ENCODE measurements at regions not wholly inside any gene's neighbourhood (a gene's known extent, or its start where the extent isn't known, plus 50 kb on each side); places are given as distances from the start of the nearest gene placed in this dataset.

DNA sequence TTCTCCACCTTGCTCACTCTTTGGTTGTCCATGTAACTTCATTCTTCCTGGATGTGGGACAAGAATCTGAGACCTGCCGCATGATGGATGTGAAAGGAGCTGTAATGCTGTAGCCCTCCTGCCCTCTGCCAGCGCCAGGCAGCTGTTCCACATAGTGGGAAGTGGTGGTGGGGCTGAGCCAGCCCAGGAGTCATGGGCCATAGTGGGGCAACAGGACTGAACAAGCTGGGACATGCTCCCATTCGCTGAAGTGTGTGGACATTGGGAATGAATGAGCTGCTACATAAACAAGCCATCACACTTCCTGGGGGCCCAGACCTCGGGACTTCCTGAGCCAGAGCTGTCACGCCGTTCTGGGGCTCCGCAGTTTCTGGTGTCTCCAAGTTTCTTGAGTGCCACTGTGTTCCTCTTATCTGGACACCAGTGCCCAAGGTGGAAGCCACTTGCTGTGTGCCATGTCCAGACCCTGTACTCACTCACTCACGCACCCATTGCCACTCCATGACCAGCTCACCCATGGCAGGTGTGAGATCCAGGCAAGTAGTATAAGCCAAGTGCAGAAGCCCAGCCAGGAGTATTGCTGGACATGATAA lies 624.3 kb upstream of the EPHA6 start:
- H3K27me3 ChIP-seq, result no peaks in the 10 kb centered on the region
- H3K4me3 ChIP-seq, result no peak overlapping the region
- intact Hi-C loops (cut with DNase I), result no loop called here
- TF ChIP-seq CTCF (IDR thresholded peaks at IDR 0.05), result no peak
- peak; percentile 34 for DNase-seq
- H3K36me3 ChIP-seq, result no peaks in the 10 kb centered on the region
- no peak for ATAC-seq
- no peaks in the 10 kb centered on the region for H3K9me3 ChIP-seq
- H3K27ac ChIP-seq, result no peak overlapping the region
- H3K4me1 ChIP-seq, result no peaks in the 10 kb centered on the region

DNA sequence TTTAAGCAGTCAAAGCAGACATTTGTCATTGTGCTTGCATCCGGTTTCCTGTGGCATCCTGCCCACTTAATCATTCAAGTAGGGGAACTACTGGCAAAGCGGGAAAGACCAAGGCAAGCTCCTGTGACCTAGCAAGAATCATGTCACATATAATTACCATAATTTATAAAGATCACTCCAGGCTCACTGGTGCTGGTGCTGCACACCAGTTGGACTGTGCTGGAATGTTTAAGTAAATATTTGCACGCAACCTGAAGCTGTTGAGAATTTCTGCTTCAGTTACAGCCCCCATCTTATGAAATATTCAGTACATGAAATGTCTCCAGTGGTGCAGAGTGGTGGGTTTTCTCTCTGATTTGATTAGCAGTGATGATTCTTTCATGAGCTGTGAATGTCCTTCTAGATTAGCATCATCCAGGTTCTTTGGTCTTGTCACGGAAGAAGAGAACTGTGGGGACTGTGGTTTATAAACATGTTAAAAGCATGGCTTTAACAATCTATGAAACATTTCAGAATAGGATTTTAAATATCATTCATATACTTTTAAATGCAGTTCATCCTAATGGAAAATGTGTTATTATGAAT lies 621.3 kb upstream of the EPHA6 start:
- Histone ChIP-seq H3K36me3 (no peaks in the 10 kb centered on the region), H3K9me3 (no peaks in the 10 kb centered on the region), H3K4me3 (no peak overlapping the region), H3K4me1 (no peaks in the 10 kb centered on the region), H3K27ac (no peak overlapping the region), H3K27me3 (no peaks in the 10 kb centered on the region)
- ATAC-seq (peak; percentile 27), DNase-seq (no peak)
- intact Hi-C loops (cut with DNase I), result no loop called here
- no peak for TF ChIP-seq CTCF (IDR thresholded peaks at IDR 0.05)

DNA sequence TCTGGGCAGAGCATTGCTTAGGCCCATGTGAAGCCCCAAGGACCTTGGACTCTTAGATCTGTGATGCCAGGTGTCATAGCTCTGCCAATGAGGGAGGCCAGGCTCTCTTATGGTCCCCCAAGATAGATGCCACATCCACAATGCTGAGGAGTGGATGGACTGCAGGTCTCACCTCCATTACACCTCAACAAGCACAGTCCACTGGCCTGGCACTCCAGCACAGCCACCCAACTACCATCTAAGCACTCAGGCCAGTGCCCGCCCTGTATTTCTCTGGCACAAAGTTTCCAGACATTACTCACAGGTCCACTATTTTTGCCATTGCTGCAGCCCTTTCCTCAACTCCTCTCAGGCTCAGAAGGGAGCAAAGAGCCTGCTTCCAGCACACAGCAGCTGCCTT lies 613.5 kb upstream of the EPHA6 start:
- no peaks in the 10 kb centered on the region for H3K4me1 ChIP-seq
- H3K4me3 ChIP-seq, result no peak overlapping the region
- no peaks in the 10 kb centered on the region for H3K9me3 ChIP-seq
- H3K27ac ChIP-seq, result no peak overlapping the region
- no peak for TF ChIP-seq CTCF (IDR thresholded peaks at IDR 0.05)
- ATAC-seq, result peak; percentile 21
- intact Hi-C loops (cut with DNase I), result no loop called here
- DNase-seq, result peak; percentile 36
- H3K27me3 ChIP-seq, result no peaks in the 10 kb centered on the region
- H3K36me3 ChIP-seq, result no peaks in the 10 kb centered on the region

GRCh38 chr3:96201463-96201862 lies 612.9 kb upstream of the EPHA6 start:
- Histone ChIP-seq H3K27ac (no peak overlapping the region), H3K4me3 (no peak overlapping the region), H3K4me1 (no peaks in the 10 kb centered on the region), H3K9me3 (no peaks in the 10 kb centered on the region), H3K36me3 (no peaks in the 10 kb centered on the region), H3K27me3 (no peaks in the 10 kb centered on the region)
- TF ChIP-seq CTCF (IDR thresholded peaks at IDR 0.05), result no peak
- intact Hi-C loops (cut with DNase I), result no loop called here
- DNase-seq (no peak), ATAC-seq (no peak)

- ATAC-seq (no peak), DNase-seq (no peak)
- intact Hi-C loops (cut with DNase I), result no loop called here
- no peaks in the 10 kb centered on the region for H3K36me3 ChIP-seq
- H3K27ac ChIP-seq, result no peak overlapping the region
- TF ChIP-seq CTCF (IDR thresholded peaks at IDR 0.05), result no peak
- H3K4me3 ChIP-seq, result no peak overlapping the region
- H3K4me1 ChIP-seq, result no peaks in the 10 kb centered on the region
- no peaks in the 10 kb centered on the region for H3K9me3 ChIP-seq
- no peaks in the 10 kb centered on the region for H3K27me3 ChIP-seq
Observed at GRCh38 chr3:96202181-96202580, 612.2 kb upstream of the EPHA6 start.

- intact Hi-C loops (cut with DNase I), result no loop called here
- no peaks in the 10 kb centered on the region for H3K9me3 ChIP-seq
- no peak for ATAC-seq
- H3K27ac ChIP-seq, result no peak overlapping the region
- no peak for TF ChIP-seq CTCF (IDR thresholded peaks at IDR 0.05)
- H3K4me3 ChIP-seq, result no peak overlapping the region
- H3K4me1 ChIP-seq, result no peaks in the 10 kb centered on the region
- no peak for DNase-seq
- H3K27me3 ChIP-seq, result no peaks in the 10 kb centered on the region
- no peaks in the 10 kb centered on the region for H3K36me3 ChIP-seq
Observed at GRCh38 chr3:96209699-96210098, 604.7 kb upstream of the EPHA6 start.
